HPDE6-E6E7 (cell line): ENCODE measurements at regions not wholly inside any gene's neighbourhood (a gene's known extent, or its start where the extent isn't known, plus 50 kb on each side); places are given as distances from the start of the nearest gene placed in this dataset.
"Not testable (repeated sequence)": the region's sequence is repeated elsewhere in the genome, so short reads cannot be mapped to it uniquely, and the experiment has no call there.

Source experiments
- DNase-seq: peaks from one replicate; pipeline ENCODE4 v3.0.0; 2011; ENCODE audit warnings: missing footprints; ENCODE audit errors: extremely low spot score

GRCh38 chr1:116185161-116185701 lies 74.0 kb downstream of the MAB21L3 start:
- DNase-seq = no peak

GRCh38 chr1:116189481-116189880 lies 78.3 kb downstream of the MAB21L3 start:
- no peak for DNase-seq

GRCh38 chr1:116191294-116191693 lies 80.1 kb downstream of the MAB21L3 start:
- DNase-seq = no peak

GRCh38 chr1:116193768-116194167 lies 82.6 kb downstream of the MAB21L3 start:
- DNase-seq = no peak

GRCh38 chr1:116194568-116194967 lies 83.4 kb downstream of the MAB21L3 start:
- no peak for DNase-seq

GRCh38 chr1:116195077-116195868 lies 84.1 kb downstream of the MAB21L3 start:
- DNase-seq = no peak

GRCh38 chr1:116200343-116200742 lies 89.1 kb downstream of the MAB21L3 start:
- DNase-seq = not testable (repeated sequence)

- DNase-seq = no peak
Measured at GRCh38 chr1:116201911-116202310, 90.7 kb downstream of the MAB21L3 start.

- no peak for DNase-seq
Measured at GRCh38 chr1:116203181-116203723, 92.1 kb downstream of the MAB21L3 start.

- no peak for DNase-seq
Measured at GRCh38 chr1:116203920-116204319, 92.7 kb downstream of the MAB21L3 start.

- DNase-seq = no peak
Measured at GRCh38 chr1:116205941-116206679, 94.9 kb downstream of the MAB21L3 start.

- DNase-seq = no peak
Measured at GRCh38 chr1:116207126-116207735, 96.0 kb downstream of the MAB21L3 start.

GRCh38 chr1:116208136-116208535 lies 96.9 kb downstream of the MAB21L3 start:
- DNase-seq = no peak

- DNase-seq = no peak
Measured at GRCh38 chr1:116211294-116211693, 100.1 kb downstream of the MAB21L3 start.

- no peak for DNase-seq
Measured at GRCh38 chr1:116218922-116219321, 107.7 kb downstream of the MAB21L3 start.

- no peak for DNase-seq
Measured at GRCh38 chr1:116219651-116220434, 108.6 kb downstream of the MAB21L3 start.

- no peak for DNase-seq
Measured at GRCh38 chr1:116224111-116224510, 112.9 kb downstream of the MAB21L3 start.

GRCh38 chr1:116224561-116224960 lies 113.4 kb downstream of the MAB21L3 start:
- no peak for DNase-seq

- no peak for DNase-seq
Measured at GRCh38 chr1:116226017-116226416, 114.8 kb downstream of the MAB21L3 start.

- DNase-seq = no peak
Measured at GRCh38 chr1:116228511-116228910, 117.3 kb downstream of the MAB21L3 start.

- DNase-seq = no peak
Measured at GRCh38 chr1:116230712-116231111, 119.5 kb downstream of the MAB21L3 start.
